Hepatocyte (in vitro differentiated cells): ENCODE measurements at regions not wholly inside any gene's neighbourhood (a gene's known extent, or its start where the extent isn't known, plus 50 kb on each side); places are given as distances from the start of the nearest gene placed in this dataset.
"Not testable (repeated sequence)": the region's sequence is repeated elsewhere in the genome, so short reads cannot be mapped to it uniquely, and the experiment has no call there.

ENCODE experiments used
- EZH2 ChIP-seq: fragments of 200-600 bp; sonication (generic); IDR thresholded peaks from 2 replicates; pipeline ENCODE4 v1.6.1; 2016; ENCODE audit warnings: antibody characterized with exemption, mild to moderate bottlenecking, borderline replicate concordance
- TF ChIP-seq, protein P1 (sequence below): fragments of 200-600 bp; sonication (generic); IDR thresholded peaks from 2 replicates; pipeline ENCODE4 v1.5.1; 2016; ENCODE audit warnings: antibody characterized with exemption, mild to moderate bottlenecking; ENCODE audit not compliant: poor library complexity

DNA sequence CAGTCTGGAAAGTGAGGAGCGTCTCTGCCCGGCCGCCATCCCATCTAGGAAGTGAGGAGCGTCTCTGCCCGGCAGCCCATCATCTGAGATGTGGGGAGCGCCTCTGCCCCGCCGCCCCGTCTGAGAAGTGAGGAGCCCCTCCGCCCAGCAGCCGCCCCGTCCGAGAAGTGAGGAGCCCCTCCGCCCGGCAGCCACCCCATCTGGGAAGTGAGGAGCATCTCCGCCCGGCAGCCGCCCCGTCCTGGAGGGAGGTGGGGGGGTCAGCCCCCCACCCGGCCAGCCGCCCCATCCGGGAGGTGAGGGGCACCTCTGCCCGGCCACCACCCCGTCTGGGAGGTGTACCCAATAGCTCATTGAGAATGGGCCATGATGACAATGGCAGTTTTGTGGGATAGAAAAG lies 75.4 kb upstream of the EXOC4 start:
- TF ChIP-seq EZH2, result not testable (repeated sequence)
- TF ChIP-seq, protein P1, sequence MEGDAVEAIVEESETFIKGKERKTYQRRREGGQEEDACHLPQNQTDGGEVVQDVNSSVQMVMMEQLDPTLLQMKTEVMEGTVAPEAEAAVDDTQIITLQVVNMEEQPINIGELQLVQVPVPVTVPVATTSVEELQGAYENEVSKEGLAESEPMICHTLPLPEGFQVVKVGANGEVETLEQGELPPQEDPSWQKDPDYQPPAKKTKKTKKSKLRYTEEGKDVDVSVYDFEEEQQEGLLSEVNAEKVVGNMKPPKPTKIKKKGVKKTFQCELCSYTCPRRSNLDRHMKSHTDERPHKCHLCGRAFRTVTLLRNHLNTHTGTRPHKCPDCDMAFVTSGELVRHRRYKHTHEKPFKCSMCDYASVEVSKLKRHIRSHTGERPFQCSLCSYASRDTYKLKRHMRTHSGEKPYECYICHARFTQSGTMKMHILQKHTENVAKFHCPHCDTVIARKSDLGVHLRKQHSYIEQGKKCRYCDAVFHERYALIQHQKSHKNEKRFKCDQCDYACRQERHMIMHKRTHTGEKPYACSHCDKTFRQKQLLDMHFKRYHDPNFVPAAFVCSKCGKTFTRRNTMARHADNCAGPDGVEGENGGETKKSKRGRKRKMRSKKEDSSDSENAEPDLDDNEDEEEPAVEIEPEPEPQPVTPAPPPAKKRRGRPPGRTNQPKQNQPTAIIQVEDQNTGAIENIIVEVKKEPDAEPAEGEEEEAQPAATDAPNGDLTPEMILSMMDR, result not testable (repeated sequence)
